ENCODE measurements at regions not wholly inside any gene's neighbourhood (a gene's known extent, or its start where the extent isn't known, plus 50 kb on each side); places are given as distances from the start of the nearest gene placed in this dataset.

GRCh38 chr1:208564466-208564865, 320.3 kb upstream of the PLXNA2 start:
- CTCF ChIA-PET: no interaction called here
- H3K27ac Mint-ChIP-seq: no peak overlapping the region
- H3K4me3 ChIP-seq (ENCODE audit: low read length): no peak overlapping the region

GRCh38 chr1:208565756-208566440, 321.7 kb upstream of the PLXNA2 start:
- H3K27ac Mint-ChIP-seq: no peak overlapping the region
- POLR2A ChIA-PET: no interaction called here
- CTCF ChIA-PET: no interaction called here

More at GRCh38 chr1:208564466-208564865, 320.3 kb upstream of the PLXNA2 start:
- POLR2A ChIA-PET: no interaction called here
- no peak for TF ChIP-seq CTCF (IDR thresholded peaks at IDR 0.05)
- no peaks in the 10 kb centered on the region for H3K36me3 Mint-ChIP-seq (ENCODE audit: low read depth)
- H3K4me3 Mint-ChIP-seq: no peak overlapping the region
- intact Hi-C loops (cut with DNase I, micrococcal nuclease): no loop called here
- no peaks in the 10 kb centered on the region for H3K36me3 ChIP-seq (ENCODE audit: insufficient read depth, low read length)
- DNase-seq (no peak), ATAC-seq (ENCODE audit: poor library complexity) (no peak)
- H3K27me3 Mint-ChIP-seq: no peaks in the 10 kb centered on the region
- H3K9me3 ChIP-seq (ENCODE audit: control insufficient read depth in 1 of 2, insufficient read depth in 1 of 2, low read length in 2 of 2): no peaks in the 10 kb centered on the region
- H3K4me1 Mint-ChIP-seq (ENCODE audit: low read depth): no peaks in the 10 kb centered on the region
- H3K27me3 ChIP-seq (ENCODE audit: control insufficient read depth in 1 of 2, insufficient read depth in 2 of 2, low read length in 2 of 2): peaks cover 0 to 2% of the 10 kb centered on the region in 2 experiments
- no peak overlapping the region for H3K27ac ChIP-seq (ENCODE audit: low read depth in 1 of 2, low read length in 2 of 2)
- no peaks in the 10 kb centered on the region for H3K9me3 Mint-ChIP-seq
- no peaks in the 10 kb centered on the region for H3K4me1 ChIP-seq (ENCODE audit: insufficient read depth, low read length)

DNA sequence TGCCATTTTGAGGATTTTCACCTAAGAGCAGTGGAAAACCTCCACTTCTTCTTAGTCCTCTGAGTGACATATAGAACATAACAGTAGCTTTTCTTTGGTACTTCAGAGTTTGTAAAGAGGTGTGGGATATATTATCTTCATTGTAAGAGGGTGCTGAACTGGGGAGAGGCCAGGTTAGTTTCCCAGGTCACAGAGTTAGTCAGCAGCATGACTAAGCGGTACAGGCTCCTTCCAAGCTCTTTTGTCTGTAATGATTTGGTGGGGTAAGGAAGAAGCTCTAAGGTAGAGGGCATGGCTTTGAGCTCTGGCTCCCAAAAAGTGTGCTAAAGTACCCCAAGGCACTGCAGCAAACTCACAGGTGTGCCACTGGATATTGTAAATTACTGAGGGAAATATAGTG, 325.0 kb upstream of the PLXNA2 start:
- H3K4me1 ChIP-seq (ENCODE audit: insufficient read depth, low read length): no peaks in the 10 kb centered on the region
- ChIA-PET CTCF (no interaction called here), POLR2A (no interaction called here)
- H3K36me3 ChIP-seq (ENCODE audit: insufficient read depth, low read length): no peaks in the 10 kb centered on the region
- no peaks in the 10 kb centered on the region for H3K9me3 Mint-ChIP-seq
- H3K36me3 Mint-ChIP-seq (ENCODE audit: low read depth): no peaks in the 10 kb centered on the region
- H3K9me3 ChIP-seq (ENCODE audit: control insufficient read depth in 1 of 2, insufficient read depth in 1 of 2, low read length in 2 of 2): no peaks in the 10 kb centered on the region
- no peak overlapping the region for H3K27ac Mint-ChIP-seq
- peaks cover 0 to 2% of the 10 kb centered on the region in 2 experiments for H3K27me3 ChIP-seq (ENCODE audit: control insufficient read depth in 1 of 2, insufficient read depth in 2 of 2, low read length in 2 of 2)
- H3K4me3 ChIP-seq (ENCODE audit: low read length): no peak overlapping the region
- no peaks in the 10 kb centered on the region for H3K4me1 Mint-ChIP-seq (ENCODE audit: low read depth)
- no peak overlapping the region for H3K4me3 Mint-ChIP-seq
- DNase-seq (no peak), ATAC-seq (ENCODE audit: poor library complexity) (no peak)
- no peaks in the 10 kb centered on the region for H3K27me3 Mint-ChIP-seq
- no peak overlapping the region for H3K27ac ChIP-seq (ENCODE audit: low read depth in 1 of 2, low read length in 2 of 2)
- TF ChIP-seq CTCF (IDR thresholded peaks at IDR 0.05): no peak
- intact Hi-C loops (cut with DNase I, micrococcal nuclease): no loop called here

More at GRCh38 chr1:208565756-208566440, 321.7 kb upstream of the PLXNA2 start:
- no peak for DNase-seq
- Mint-ChIP-seq H3K36me3 (ENCODE audit: low read depth) (no peaks in the 10 kb centered on the region), H3K27me3 (no peaks in the 10 kb centered on the region), H3K4me1 (ENCODE audit: low read depth) (no peaks in the 10 kb centered on the region), H3K4me3 (no peak overlapping the region), H3K9me3 (no peaks in the 10 kb centered on the region)
- H3K36me3 ChIP-seq (ENCODE audit: insufficient read depth, low read length): no peaks in the 10 kb centered on the region
- H3K4me3 ChIP-seq (ENCODE audit: low read length): no peak overlapping the region
- H3K9me3 ChIP-seq (ENCODE audit: control insufficient read depth in 1 of 2, insufficient read depth in 1 of 2, low read length in 2 of 2): no peaks in the 10 kb centered on the region
- ATAC-seq (ENCODE audit: poor library complexity): no peak
- no peak overlapping the region for H3K27ac ChIP-seq (ENCODE audit: low read depth in 1 of 2, low read length in 2 of 2)
- peaks cover 0 to 2% of the 10 kb centered on the region in 2 experiments for H3K27me3 ChIP-seq (ENCODE audit: control insufficient read depth in 1 of 2, insufficient read depth in 2 of 2, low read length in 2 of 2)
- H3K4me1 ChIP-seq (ENCODE audit: insufficient read depth, low read length): no peaks in the 10 kb centered on the region
- TF ChIP-seq CTCF (IDR thresholded peaks at IDR 0.05): no peak
- intact Hi-C loops (cut with DNase I, micrococcal nuclease): no loop called here
